GM12878 (cell line): ENCODE measurements at regions not wholly inside any gene's neighbourhood (a gene's known extent, or its start where the extent isn't known, plus 50 kb on each side); places are given as distances from the start of the nearest gene placed in this dataset.

ENCODE experiments used
- ATAC-seq: fragments of 200-7000 bp; cut with Tn5 transposase; 3 replicates; pipeline ENCODE4 v1.9.1; 2020; ENCODE audit warnings: mild to moderate bottlenecking, moderate library complexity
- BruUV-seq: library from RNA; stranded (reverse); fragments of 400-500 nt; replicated peaks from 2 replicates; lab custom pipeline; 2021; lab: Mats Ljungman, UMichigan
- CTCF ChIA-PET: fragments of 300-600 bp; sonication (Branson Sonifier 250); formaldehyde crosslinking; extraction: SDS; loops from one replicate; lab custom pipeline; 2021; ENCODE audit warnings: inconsistent platforms; lab: Yijun Ruan, JAX
- POLR2A ChIA-PET: fragments of 350-600 bp; formaldehyde crosslinking; extraction: SDS; loops from one replicate; lab custom pipeline; 2021; ENCODE audit warnings: inconsistent platforms; lab: Charles Lee
- RAD21 ChIA-PET: fragments of 300-600 bp; sonication (Branson Sonifier 250); formaldehyde crosslinking; loops from one replicate; lab custom pipeline; 2023; ENCODE audit warnings: antibody characterized with exemption; ENCODE audit not compliant: unreplicated experiment; lab: Charles Lee
- SMC1A ChIA-PET: fragments of 300-600 bp; sonication (Branson Sonifier 250); formaldehyde crosslinking; loops from one replicate; lab custom pipeline; 2023; ENCODE audit not compliant: unreplicated experiment, uncharacterized antibody; lab: Charles Lee
- DNase-seq: peaks from one replicate; pipeline ENCODE4 v3.0.0-alpha.2; 2011; ENCODE audit warnings: low read depth, low spot score
- FAIRE-seq: peaks from 3 replicates; lab custom pipeline; 2011; peaks lifted over from hg19 to GRCh38; lab: Jason Lieb, UNC
- H2AFZ ChIP-seq: 2 replicates; pipeline ENCODE4 v1.6.0; 2011; ENCODE audit warnings: low read depth, low read length, control low read depth; ENCODE audit not compliant: control insufficient read depth
- H3K27ac ChIP-seq: 2 replicates; pipeline ENCODE4 v1.5.1; 2011; ENCODE audit warnings: control low read depth; ENCODE audit not compliant: control insufficient read depth, insufficient read depth
- H3K27me3 ChIP-seq, 2 experiments: replicated peaks in 1 of 2; 2 replicates each; pipeline versions ENCODE4 v1.6.0 to v1.6.1; 2011; ENCODE audit warnings: low read length in 1 of 2; ENCODE audit not compliant: control insufficient read depth in 2 of 2, insufficient read depth in 2 of 2
- H3K36me3 ChIP-seq, 2 experiments: 2 replicates each; pipeline ENCODE4 v1.5.1; 2011; ENCODE audit warnings: low read length in 1 of 2; ENCODE audit not compliant: control insufficient read depth in 2 of 2, insufficient read depth in 2 of 2
- H3K4me1 ChIP-seq: 2 replicates; pipeline ENCODE4 v1.6.1; 2011; ENCODE audit warnings: mild to moderate bottlenecking, low read length, moderate library complexity, mixed read lengths; ENCODE audit not compliant: control insufficient read depth, insufficient read depth
- H3K4me2 ChIP-seq: 2 replicates; pipeline ENCODE4 v1.6.0; 2011; ENCODE audit warnings: control low read depth; ENCODE audit not compliant: control insufficient read depth, insufficient read depth
- H3K4me3 ChIP-seq: fragments of 200-600 bp; sonication (generic); 2 replicates; pipeline ENCODE4 v1.5.1; 2016
- H3K79me2 ChIP-seq: 2 replicates; pipeline ENCODE4 v1.6.0; 2011; ENCODE audit warnings: low read length; ENCODE audit not compliant: control insufficient read depth, insufficient read depth
- H3K9ac ChIP-seq: 2 replicates; pipeline ENCODE4 v1.8.0; 2011; ENCODE audit warnings: low read length, control low read depth, mixed read lengths; ENCODE audit not compliant: control insufficient read depth, insufficient read depth
- H3K9me3 ChIP-seq: replicated peaks from 3 replicates; pipeline ENCODE4 v1.5.1; 2011; ENCODE audit warnings: mild to moderate bottlenecking, low read length; ENCODE audit not compliant: control insufficient read depth, insufficient read depth
- H4K20me1 ChIP-seq: 2 replicates; pipeline ENCODE4 v1.6.0; 2011; ENCODE audit not compliant: control insufficient read depth, insufficient read depth
- BRCA1 ChIP-seq: IDR thresholded peaks from 2 replicates; pipeline ENCODE4 v1.6.1; 2011; ENCODE audit warnings: low read depth, low read length, improper control_type of control experiment
- EGR1 ChIP-seq, 2 experiments: IDR thresholded peaks; 1 replicate in 1 of 2; 2 replicates in 1 of 2; pipeline ENCODE4 v1.6.1; 2011 to 2012; ENCODE audit warnings: low read depth in 2 of 2, low read length in 2 of 2, borderline replicate concordance in 1 of 2, mild to moderate bottlenecking in 1 of 2, moderate library complexity in 1 of 2
- ETV6 ChIP-seq, 2 experiments: fragments of 450-650 bp in 1 of 2; IDR thresholded peaks in 1 of 2; conservative IDR thresholded peaks in 1 of 2; 2 replicates each; pipeline ENCODE4 v1.6.1; 2014; ENCODE audit warnings: antibody characterized with exemption in 1 of 2, borderline replicate concordance in 1 of 2, low read depth in 1 of 2, mild to moderate bottlenecking in 1 of 2, moderate library complexity in 1 of 2
- EZH2 ChIP-seq: IDR thresholded peaks from 2 replicates; pipeline ENCODE4 v1.6.1; 2012; ENCODE audit warnings: low read depth, mild to moderate bottlenecking, control low read depth, inconsistent platforms, low read length, borderline replicate concordance; ENCODE audit not compliant: control insufficient read depth
- IRF4 ChIP-seq: IDR thresholded peaks from 2 replicates; pipeline ENCODE4 v1.6.1; 2011; ENCODE audit warnings: low read depth, low read length
- KAT2A ChIP-seq: conservative IDR thresholded peaks from 2 replicates; pipeline ENCODE4 v1.6.1; 2011; ENCODE audit warnings: low read depth, low read length; ENCODE audit not compliant: control insufficient read depth
- MTA3 ChIP-seq: IDR thresholded peaks from 2 replicates; pipeline ENCODE4 v1.6.1; 2012; ENCODE audit warnings: low read length, inconsistent platforms, borderline replicate concordance
- POLR2AphosphoS5 ChIP-seq: IDR thresholded peaks from 2 replicates; pipeline ENCODE4 v1.6.1; 2011; ENCODE audit warnings: mild to moderate bottlenecking, low read length, inconsistent platforms
- RELA ChIP-seq: fragments of 450-650 bp; IDR thresholded peaks from 2 replicates; pipeline ENCODE4 v1.8.0; 2014; ENCODE audit warnings: borderline replicate concordance; ENCODE audit not compliant: partially characterized antibody
- TARDBP ChIP-seq: IDR thresholded peaks from 2 replicates; pipeline ENCODE4 v1.6.1; 2016; ENCODE audit warnings: borderline replicate concordance
- YBX1 ChIP-seq: fragments of 450-650 bp; IDR thresholded peaks from 2 replicates; pipeline ENCODE4 v1.6.1; 2016; ENCODE audit warnings: antibody characterized with exemption
- WGBS: methylation state at CpG from one replicate; pipeline ENCODE4 v1.1.6; 2016; ENCODE audit warnings: low lambda C conversion rate; ENCODE audit not compliant: insufficient replicate concordance, insufficient coverage; ENCODE audit errors: missing lambda C conversion rate; 5-methylcytosine and 5-hydroxymethylcytosine counted together
- in situ Hi-C: fragments of 300-500 bp; cut with MboI; formaldehyde crosslinking; loops from 9 replicates; pipeline ENCODE4 v1.14.3; 2018; ENCODE audit warnings: mixed read lengths
- intact Hi-C: fragments of 100-400 bp; cut with micrococcal nuclease; formaldehyde crosslinking; loops from one replicate; pipeline ENCODE4 v1.14.2; 2022; ENCODE audit not compliant: unreplicated experiment
- TF ChIP-seq, protein P1 (sequence below): fragments of 450-650 bp; IDR thresholded peaks from 2 replicates; pipeline ENCODE4 v1.6.1; 2017; ENCODE audit warnings: mild to moderate bottlenecking, moderate library complexity
- TF ChIP-seq, protein P2 (sequence below): fragments of 450-650 bp; IDR thresholded peaks from 2 replicates; pipeline ENCODE4 v1.6.1; 2017; ENCODE audit warnings: borderline replicate concordance

- RAD21 ChIA-PET = no interaction called here
- DNase-seq (no peak), ATAC-seq (no peak), FAIRE-seq (no peak)
- no TSS peak for BruUV-seq
- H3K4me2 ChIP-seq = no peak overlapping the region
- POLR2A ChIA-PET = no interaction called here
- TF ChIP-seq, protein P1, sequence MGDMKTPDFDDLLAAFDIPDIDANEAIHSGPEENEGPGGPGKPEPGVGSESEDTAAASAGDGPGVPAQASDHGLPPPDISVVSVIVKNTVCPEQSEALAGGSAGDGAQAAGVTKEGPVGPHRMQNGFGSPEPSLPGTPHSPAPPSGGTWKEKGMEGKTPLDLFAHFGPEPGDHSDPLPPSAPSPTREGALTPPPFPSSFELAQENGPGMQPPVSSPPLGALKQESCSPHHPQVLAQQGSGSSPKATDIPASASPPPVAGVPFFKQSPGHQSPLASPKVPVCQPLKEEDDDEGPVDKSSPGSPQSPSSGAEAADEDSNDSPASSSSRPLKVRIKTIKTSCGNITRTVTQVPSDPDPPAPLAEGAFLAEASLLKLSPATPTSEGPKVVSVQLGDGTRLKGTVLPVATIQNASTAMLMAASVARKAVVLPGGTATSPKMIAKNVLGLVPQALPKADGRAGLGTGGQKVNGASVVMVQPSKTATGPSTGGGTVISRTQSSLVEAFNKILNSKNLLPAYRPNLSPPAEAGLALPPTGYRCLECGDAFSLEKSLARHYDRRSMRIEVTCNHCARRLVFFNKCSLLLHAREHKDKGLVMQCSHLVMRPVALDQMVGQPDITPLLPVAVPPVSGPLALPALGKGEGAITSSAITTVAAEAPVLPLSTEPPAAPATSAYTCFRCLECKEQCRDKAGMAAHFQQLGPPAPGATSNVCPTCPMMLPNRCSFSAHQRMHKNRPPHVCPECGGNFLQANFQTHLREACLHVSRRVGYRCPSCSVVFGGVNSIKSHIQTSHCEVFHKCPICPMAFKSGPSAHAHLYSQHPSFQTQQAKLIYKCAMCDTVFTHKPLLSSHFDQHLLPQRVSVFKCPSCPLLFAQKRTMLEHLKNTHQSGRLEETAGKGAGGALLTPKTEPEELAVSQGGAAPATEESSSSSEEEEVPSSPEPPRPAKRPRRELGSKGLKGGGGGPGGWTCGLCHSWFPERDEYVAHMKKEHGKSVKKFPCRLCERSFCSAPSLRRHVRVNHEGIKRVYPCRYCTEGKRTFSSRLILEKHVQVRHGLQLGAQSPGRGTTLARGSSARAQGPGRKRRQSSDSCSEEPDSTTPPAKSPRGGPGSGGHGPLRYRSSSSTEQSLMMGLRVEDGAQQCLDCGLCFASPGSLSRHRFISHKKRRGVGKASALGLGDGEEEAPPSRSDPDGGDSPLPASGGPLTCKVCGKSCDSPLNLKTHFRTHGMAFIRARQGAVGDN = no peak
- TF ChIP-seq YBX1 = no peak
- no peak for TF ChIP-seq BRCA1
- no peak for TF ChIP-seq POLR2AphosphoS5
- TF ChIP-seq, protein P2, sequence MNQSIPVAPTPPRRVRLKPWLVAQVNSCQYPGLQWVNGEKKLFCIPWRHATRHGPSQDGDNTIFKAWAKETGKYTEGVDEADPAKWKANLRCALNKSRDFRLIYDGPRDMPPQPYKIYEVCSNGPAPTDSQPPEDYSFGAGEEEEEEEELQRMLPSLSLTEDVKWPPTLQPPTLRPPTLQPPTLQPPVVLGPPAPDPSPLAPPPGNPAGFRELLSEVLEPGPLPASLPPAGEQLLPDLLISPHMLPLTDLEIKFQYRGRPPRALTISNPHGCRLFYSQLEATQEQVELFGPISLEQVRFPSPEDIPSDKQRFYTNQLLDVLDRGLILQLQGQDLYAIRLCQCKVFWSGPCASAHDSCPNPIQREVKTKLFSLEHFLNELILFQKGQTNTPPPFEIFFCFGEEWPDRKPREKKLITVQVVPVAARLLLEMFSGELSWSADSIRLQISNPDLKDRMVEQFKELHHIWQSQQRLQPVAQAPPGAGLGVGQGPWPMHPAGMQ = no peak
- TF ChIP-seq IRF4 = no peak
- no peak for TF ChIP-seq RELA
- no peak for TF ChIP-seq MTA3
- TF ChIP-seq EZH2 = no peak
- TF ChIP-seq TARDBP = no peak
- no peak for TF ChIP-seq KAT2A
- TF ChIP-seq EGR1 (IDR thresholded peaks at IDR 0.05; ENCODE audit: borderline replicate concordance in 1 of 2, low read depth in 2 of 2, low read length in 2 of 2) = no peak
- no peak for TF ChIP-seq ETV6 (conservative IDR thresholded peaks at IDR 0.05 in 1 of 2, IDR thresholded peaks at IDR 0.05 in 1 of 2; ENCODE audit: borderline replicate concordance in 1 of 2, low read depth in 1 of 2)
- H3K27me3 ChIP-seq = no peaks in the 10 kb centered on the region
- intact Hi-C loops (no loop called here), in situ Hi-C loops (no loop called here)
- no peak overlapping the region for H3K4me3 ChIP-seq
- H3K9me3 ChIP-seq = no peaks in the 10 kb centered on the region
- no peaks in the 10 kb centered on the region for H3K36me3 ChIP-seq
- SMC1A ChIA-PET = interaction anchor here (1.1 to 1.4 kb wide), 4 partner anchors 13 to 30 kb away, joined by 3 to 4 read pairs (median 4); no protein-coding TSS in a partner anchor
- no peak overlapping the region for H3K9ac ChIP-seq
- 0% methylated on average over 1 of the region's 1 CpG for WGBS
- H4K20me1 ChIP-seq = no peaks in the 10 kb centered on the region
- H2AFZ ChIP-seq = no peak overlapping the region
- no peak overlapping the region for H3K27ac ChIP-seq
- no peaks in the 10 kb centered on the region for H3K4me1 ChIP-seq
- CTCF ChIA-PET = no interaction called here
- H3K79me2 ChIP-seq = no peaks in the 10 kb centered on the region
These were observed 2313.8 kb downstream of the ARAP2 start for GRCh38 chr4:33930497-33930896.
